Heart right ventricle (tissue), 16 donors: ENCODE measurements at regions not wholly inside any gene's neighbourhood (a gene's known extent, or its start where the extent isn't known, plus 50 kb on each side); places are given as distances from the start of the nearest gene placed in this dataset.

ENCODE experiments used
- ATAC-seq, 8 donors: fragments of 200-7000 bp; cut with Tn5 transposase; one replicate each; pipeline ENCODE4 v1.9.1; 2020; ENCODE audit warnings: mild to moderate bottlenecking in 8 of 8, moderate library complexity in 8 of 8, moderate number of reproducible peaks in 1 of 8
- DNase-seq, 2 donors: peaks; one replicate each; pipeline ENCODE4 v3.0.0-alpha.2; 2020
- H3K27ac ChIP-seq, 10 donors: fragments of 200-600 bp; sonication (generic) in 2 of 10; one replicate each; pipeline versions ENCODE4 v1.5.0 to v1.8.0; 2020 to 2022; ENCODE audit warnings: mild to moderate bottlenecking in 3 of 10
- H3K27me3 ChIP-seq, 7 donors: fragments of 200-600 bp; one replicate each; pipeline ENCODE4 v1.8.0; 2021 to 2022; ENCODE audit warnings: mild to moderate bottlenecking in 2 of 7
- H3K36me3 ChIP-seq, 9 donors: fragments of 200-600 bp; sonication (generic) in 1 of 9; one replicate each; pipeline versions ENCODE4 v1.5.0 to v1.8.0; 2020 to 2022; ENCODE audit warnings: mild to moderate bottlenecking in 2 of 9
- H3K4me1 ChIP-seq, 9 donors: fragments of 200-600 bp; sonication (generic) in 1 of 9; one replicate each; pipeline versions ENCODE4 v1.5.0 to v1.8.0; 2020 to 2022; ENCODE audit warnings: mild to moderate bottlenecking in 4 of 9
- H3K4me3 ChIP-seq, 10 donors: fragments of 200-600 bp; sonication (generic) in 2 of 10; one replicate each; pipeline versions ENCODE4 v1.5.0 to v1.8.0; 2020 to 2022; ENCODE audit warnings: mild to moderate bottlenecking in 7 of 10, moderate library complexity in 2 of 10
- H3K9me3 ChIP-seq, 11 donors: fragments of 200-600 bp in 10 of 11; sonication (generic) in 2 of 11; one replicate each; pipeline versions ENCODE4 v1.5.0 to v1.8.0; 2013 to 2022; ENCODE audit warnings: mild to moderate bottlenecking in 2 of 11, control low read depth in 1 of 11, moderate library complexity in 1 of 11
- CTCF ChIP-seq, 9 donors: fragments of 200-600 bp; sonication (generic) in 2 of 9; IDR thresholded peaks; one replicate each; pipeline versions ENCODE4 v1.5.0 to v1.8.0; 2021 to 2022; ENCODE audit warnings: antibody characterized with exemption in 9 of 9, mild to moderate bottlenecking in 5 of 9, moderate library complexity in 1 of 9
- WGBS, 2 donors: extraction: QIAGEN DNeasy Blood & Tissue Kit; methylation state at CpG; one replicate each; pipeline ENCODE4 v1.1.7; 2013; ENCODE audit warnings: inconsistent platforms in 1 of 2; 5-methylcytosine and 5-hydroxymethylcytosine counted together
- intact Hi-C, 10 donors: fragments of 100-400 bp; cut with DNase I; formaldehyde crosslinking; loops; one replicate each; pipeline versions ENCODE4 v1.11.1 to v1.14.2; 2022
- donor health status: Arrhythmogenic right ventricular cardiomyopathy.
- donor health status: ischemic (EF 13 %, LVEDD 7.1; RV severe dilation, severe dysfunction).
- donor health status: healthy with polysubstance abuse.
- donor health status: DM: no; HTN: yes; CAD: no.
- donor health status: DM: no; HTN: no; CAD: no.
- donor health status: ischemic (EF 25% LVEDD 6.9; RV normal size, moderate dysfunction).
- donor health status: ischemic (EF 25% LVEDD 5.7; RV mildly dilated, moderate dysfunction).
- donor health status: healthy.
- donor health status: DM: yes; HTN: yes; CAD: no.
- donor health status: Ischemic cardiomyopathy.
- donor health status: ischemic (EF 35%, LVEDD 5.7; RV mildly dilated, moderate dysfunction).
- donor health status: nonischemic (EF 11% LVEDD 7.7; RV severe dilation, severe dysfunction).
- donor health status: DM: yes; HTN: yes; CAD: no.
- donor health status: PGD.
- donor health status: ischemic (EF 29% LVEDD 5.4; RV normal size, mild dysfunction).
- donor health status: nonischemic (EF 23%, LVEDD 6.1; RV moderate dilation, normal function).

GRCh38 chr3:144257381-144257780, 285.8 kb downstream of the DIPK2A start:
- no peaks in the 10 kb centered on the region for H3K9me3 ChIP-seq
- no peak overlapping the region for H3K4me3 ChIP-seq
- H3K27me3 ChIP-seq, result no peaks in the 10 kb centered on the region
- ATAC-seq (no peak), DNase-seq (no peak)
- peaks cover 0 to 16% (median 0%) of the 10 kb centered on the region in 9 donors for H3K4me1 ChIP-seq
- no peak for TF ChIP-seq CTCF (IDR thresholded peaks at IDR 0.05)
- intact Hi-C loops, result no loop called here
- H3K27ac ChIP-seq, result no peak overlapping the region
- 63 to 83% methylated on average over 2 of the region's 2 CpGs for WGBS, 2 donors
- H3K36me3 ChIP-seq, result no peaks in the 10 kb centered on the region

GRCh38 chr3:144259267-144259666, 287.6 kb downstream of the DIPK2A start:
- intact Hi-C loops, result no loop called here
- H3K9me3 ChIP-seq, result no peaks in the 10 kb centered on the region
- DNase-seq, result no peak
- TF ChIP-seq CTCF (IDR thresholded peaks at IDR 0.05), result no peak
- H3K27me3 ChIP-seq, result no peaks in the 10 kb centered on the region
- WGBS, 2 donors, result 84 to 92% methylated on average over 2 of the region's 2 CpGs
- no peak overlapping the region for H3K4me3 ChIP-seq
- H3K4me1 ChIP-seq, result peaks cover 0 to 16% (median 0%) of the 10 kb centered on the region in 9 donors
- no peaks in the 10 kb centered on the region for H3K36me3 ChIP-seq
- no peak for ATAC-seq
- H3K27ac ChIP-seq, result no peak overlapping the region

GRCh38 chr3:144263706-144264105, 292.1 kb downstream of the DIPK2A start:
- Histone ChIP-seq H3K9me3 (no peaks in the 10 kb centered on the region), H3K36me3 (no peaks in the 10 kb centered on the region), H3K27me3 (no peaks in the 10 kb centered on the region), H3K4me3 (no peak overlapping the region), H3K4me1 (peaks cover 0 to 19% (median 0%) of the 10 kb centered on the region in 9 donors), H3K27ac (peak overlapping the region in 4 of 10 donors; percentile 5 to 47 (median 6))
- no peak for ATAC-seq
- no peak for TF ChIP-seq CTCF (IDR thresholded peaks at IDR 0.05)
- intact Hi-C loops, result no loop called here
- DNase-seq, result no peak

GRCh38 chr3:144264350-144264749, 292.7 kb downstream of the DIPK2A start:
- Histone ChIP-seq H3K36me3 (no peaks in the 10 kb centered on the region), H3K4me3 (no peak overlapping the region), H3K27ac (peak overlapping the region in 5 of 10 donors; percentile 6 to 47 (median 7)), H3K27me3 (no peaks in the 10 kb centered on the region), H3K4me1 (peaks cover 0 to 19% (median 0%) of the 10 kb centered on the region in 9 donors), H3K9me3 (no peaks in the 10 kb centered on the region)
- 78 to 85% methylated on average over 3 of the region's 3 CpGs for WGBS, 2 donors
- intact Hi-C loops, result no loop called here
- ATAC-seq (peak in 6 of 8 donors; percentile 29 to 61 (median 49)), DNase-seq (no peak)
- TF ChIP-seq CTCF (IDR thresholded peaks at IDR 0.05), result no peak
